ENCODE measurements at regions not wholly inside any gene's neighbourhood (a gene's known extent, or its start where the extent isn't known, plus 50 kb on each side); places are given as distances from the start of the nearest gene placed in this dataset.
"Not testable (repeated sequence)": the region's sequence is repeated elsewhere in the genome, so short reads cannot be mapped to it uniquely, and the experiment has no call there.

- no peak for ATAC-seq
- intact Hi-C loops (cut with DNase I), result no loop called here
- no peak for DNase-seq (ENCODE audit: missing footprints)
Measured at GRCh38 chr6:115819506-115819905, 241.2 kb downstream of the FRK start.

- ATAC-seq (no peak), DNase-seq (ENCODE audit: missing footprints) (no peak)
- intact Hi-C loops (cut with DNase I), result no loop called here
Measured at GRCh38 chr6:115817161-115817560, 243.5 kb downstream of the FRK start.

DNA sequence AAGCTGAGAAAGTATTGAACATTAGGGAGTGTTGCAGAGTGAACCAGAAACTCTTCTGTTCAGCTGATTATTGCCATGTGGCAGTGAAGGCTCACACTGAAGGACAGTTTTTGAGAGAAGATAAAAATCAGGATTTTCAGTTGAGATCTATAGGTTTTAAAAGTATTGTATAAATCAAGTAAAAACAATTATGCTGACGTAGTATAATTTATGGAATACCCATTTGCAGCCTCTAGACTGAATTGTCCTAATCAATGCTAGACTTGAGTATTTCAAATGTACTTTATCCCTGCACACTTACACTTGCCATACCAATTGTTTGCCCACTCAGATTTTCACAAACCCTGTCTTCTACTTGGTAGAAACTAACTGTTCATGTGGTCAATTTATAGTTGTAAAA is 245.8 kb downstream of the FRK start:
- ATAC-seq (no peak), DNase-seq (ENCODE audit: missing footprints) (no peak)
- intact Hi-C loops (cut with DNase I), result no loop called here

- DNase-seq (ENCODE audit: missing footprints) (no peak), ATAC-seq (no peak)
- intact Hi-C loops (cut with DNase I), result no loop called here
Measured at GRCh38 chr6:115811541-115811940, 249.2 kb downstream of the FRK start.

DNA sequence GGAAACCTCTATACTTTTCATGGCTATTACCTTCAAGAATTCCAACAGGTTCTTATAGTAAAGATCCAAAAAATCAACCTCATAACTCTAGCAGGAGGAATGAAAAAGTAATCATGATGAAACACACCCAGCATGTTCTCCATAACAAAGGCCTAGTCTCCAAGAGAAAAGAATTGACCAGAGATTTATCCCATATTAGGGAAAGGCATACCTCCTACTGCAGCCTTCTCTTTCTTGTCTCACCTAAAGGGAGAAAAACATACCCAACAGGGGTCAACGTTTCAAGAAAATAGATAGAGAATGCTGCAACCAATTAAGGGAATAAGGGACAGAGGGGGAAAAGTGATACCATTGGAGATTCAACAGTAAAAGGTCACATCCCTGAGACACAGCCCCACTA is 262.5 kb downstream of the FRK start:
- intact Hi-C loops (cut with DNase I), result no loop called here
- ATAC-seq (no peak), DNase-seq (ENCODE audit: missing footprints) (no peak)

DNA sequence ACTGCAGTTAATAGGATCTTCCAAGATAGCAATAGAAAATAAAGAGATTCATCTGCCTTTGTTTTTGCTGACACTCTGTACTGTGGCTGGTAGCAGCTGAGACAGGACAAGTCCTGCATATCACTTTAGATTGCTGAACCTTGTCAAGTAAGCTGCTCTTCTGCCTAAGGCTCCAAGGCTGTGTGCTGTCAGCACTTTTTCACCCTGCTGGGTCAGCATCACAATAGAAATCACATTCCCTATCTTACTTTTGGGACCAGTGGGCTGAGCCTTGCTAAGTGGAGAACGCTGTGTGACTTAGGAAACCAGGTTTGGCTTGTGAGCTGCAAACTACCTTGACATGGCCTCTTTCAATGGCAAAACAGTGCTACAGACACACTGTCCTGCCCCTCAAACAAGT is 263.9 kb downstream of the FRK start:
- ATAC-seq, result no peak
- DNase-seq (ENCODE audit: missing footprints), result no peak
- intact Hi-C loops (cut with DNase I), result no loop called here

DNA sequence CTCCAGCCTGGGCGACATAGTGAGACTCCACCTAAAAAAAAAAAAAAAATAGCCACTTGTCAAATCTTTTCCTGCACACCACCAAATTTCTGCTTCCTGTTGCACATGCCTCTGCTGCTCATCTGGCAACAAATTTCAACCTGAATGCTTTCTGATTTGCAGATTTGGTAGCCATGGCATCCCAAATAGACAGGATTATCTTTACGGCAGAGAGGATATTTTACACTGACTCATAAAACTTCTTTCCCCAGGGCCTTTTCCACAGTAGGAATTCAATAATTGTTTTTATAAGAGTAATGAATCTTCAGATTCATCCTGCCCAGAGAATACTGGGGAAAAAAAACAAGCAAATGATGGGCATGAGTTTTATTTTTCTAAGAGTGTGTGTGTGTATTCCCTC is 264.6 kb downstream of the FRK start:
- intact Hi-C loops (cut with DNase I), result no loop called here
- no peak for ATAC-seq
- DNase-seq (ENCODE audit: missing footprints), result no peak

DNA sequence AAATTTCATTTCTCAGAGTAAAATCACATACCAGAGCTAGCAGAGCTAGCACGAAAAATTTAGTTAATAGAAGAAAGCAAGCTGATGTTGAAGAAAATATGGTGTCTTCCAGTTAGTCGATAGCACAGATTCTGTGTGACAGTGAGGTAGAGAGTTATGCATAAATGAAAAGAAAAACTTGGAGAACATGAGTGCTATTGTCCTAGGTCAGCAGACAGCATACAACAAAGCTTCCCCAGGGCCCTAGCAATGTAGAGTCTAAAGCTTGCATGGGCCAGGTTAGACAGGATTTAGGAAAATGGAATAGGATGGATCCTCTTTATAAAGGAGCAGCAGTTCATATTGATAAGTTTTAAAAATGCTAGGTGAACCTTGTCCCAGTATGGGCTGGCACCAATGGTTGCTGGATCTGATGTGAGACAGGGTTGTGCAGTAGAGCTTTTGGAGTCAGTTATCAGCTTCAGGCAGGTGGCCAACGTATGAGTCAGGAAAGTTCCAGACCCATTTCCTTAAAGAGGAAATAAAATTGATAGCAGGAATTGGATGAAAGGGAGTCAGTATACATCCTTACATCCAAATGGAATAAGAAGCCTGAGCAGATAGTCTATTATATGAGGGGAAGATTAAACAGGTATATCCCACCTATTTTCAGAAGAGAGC is 277.2 kb downstream of the FRK start:
- ATAC-seq, result no peak
- DNase-seq (ENCODE audit: missing footprints), result no peak
- intact Hi-C loops (cut with DNase I), result no loop called here

DNA sequence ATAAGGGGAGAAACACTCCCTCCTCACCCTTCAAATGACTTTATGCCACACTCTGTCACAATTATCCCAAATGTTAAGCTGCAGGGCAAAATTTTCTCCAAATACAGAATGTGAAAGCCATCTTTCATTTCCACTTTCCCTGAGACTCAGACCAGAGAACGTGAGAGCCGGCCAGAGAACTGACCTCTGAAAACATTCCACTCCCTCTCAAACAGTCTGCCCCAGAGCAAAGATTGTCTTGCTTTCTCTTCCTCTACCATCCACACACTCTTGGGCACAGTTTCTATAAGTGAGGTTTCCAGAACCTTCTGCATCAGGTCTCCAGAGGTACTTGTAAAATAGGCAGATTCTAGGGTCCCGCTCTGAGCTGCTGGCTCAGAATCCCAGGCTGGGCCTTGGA is 278.1 kb downstream of the FRK start:
- intact Hi-C loops (cut with DNase I), result no loop called here
- DNase-seq (ENCODE audit: missing footprints) (no peak), ATAC-seq (no peak)

GRCh38 chr6:115773741-115774140 is 286.9 kb downstream of the FRK start:
- no peak for ATAC-seq
- DNase-seq (ENCODE audit: missing footprints), result no peak
- intact Hi-C loops (cut with DNase I), result no loop called here

- intact Hi-C loops (cut with DNase I), result no loop called here
- ATAC-seq (no peak), DNase-seq (ENCODE audit: missing footprints) (peak; percentile 62)
Measured at GRCh38 chr6:115770851-115771250, 289.8 kb downstream of the FRK start.

DNA sequence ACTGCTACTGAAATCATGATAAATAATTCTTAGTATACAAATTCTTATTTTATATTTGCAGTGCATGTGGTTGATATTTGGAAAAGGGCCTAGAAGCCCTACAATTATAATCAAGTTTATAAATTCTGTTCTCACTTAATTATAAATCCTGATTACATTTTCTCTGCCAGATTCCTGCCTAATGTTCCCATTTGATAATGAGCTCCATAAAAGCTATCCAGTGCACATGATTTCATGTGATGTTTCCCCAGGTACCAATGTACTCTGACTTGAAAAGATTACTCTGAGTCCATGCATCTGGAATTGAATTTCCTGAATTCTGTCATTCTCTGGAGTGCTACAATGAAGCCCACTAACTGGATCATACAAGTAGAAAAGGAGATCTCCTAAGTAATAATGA is 292.2 kb downstream of the FRK start:
- ATAC-seq, result no peak
- DNase-seq (ENCODE audit: missing footprints), result no peak
- intact Hi-C loops (cut with DNase I), result no loop called here

- DNase-seq (ENCODE audit: missing footprints) (no peak), ATAC-seq (no peak)
- intact Hi-C loops (cut with DNase I), result no loop called here
Measured at GRCh38 chr6:115767931-115768330, 292.8 kb downstream of the FRK start.

DNA sequence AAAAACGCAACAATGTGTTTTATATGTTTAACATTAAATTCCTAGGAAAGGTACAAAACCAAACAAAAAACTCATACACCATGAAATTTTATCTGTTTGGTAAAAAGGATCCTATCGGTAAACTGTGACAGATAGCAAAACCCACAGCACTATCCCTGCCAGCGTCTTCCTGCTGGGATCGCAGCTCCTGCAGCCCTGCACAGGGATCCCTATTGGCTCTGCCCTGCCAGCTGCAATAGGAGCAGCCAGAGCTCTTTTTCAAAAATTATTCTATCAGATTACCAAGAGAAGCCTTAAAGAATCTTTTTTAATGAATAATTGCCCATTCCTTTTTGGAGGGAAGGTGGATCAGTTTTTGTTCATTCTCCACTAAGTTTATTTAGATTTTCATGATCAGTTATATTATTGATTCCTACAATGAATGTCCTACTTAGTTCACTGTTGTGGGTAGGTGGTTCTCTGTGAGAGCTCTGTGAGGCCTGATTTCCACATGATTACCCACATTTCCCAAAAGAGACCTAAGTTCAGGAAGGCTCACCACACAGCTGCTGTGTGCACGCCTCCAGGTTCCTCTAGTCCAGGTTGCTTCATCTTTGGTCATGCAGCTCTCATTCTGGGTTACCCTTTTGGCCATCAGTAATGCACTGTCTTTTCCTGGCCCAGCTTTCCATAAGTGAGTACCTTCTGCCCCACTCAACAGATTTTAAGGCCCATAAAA is 293.8 kb downstream of the FRK start:
- no peak for DNase-seq (ENCODE audit: missing footprints)
- intact Hi-C loops (cut with DNase I), result no loop called here

GRCh38 chr6:115765966-115766365 is 294.7 kb downstream of the FRK start:
- DNase-seq (ENCODE audit: missing footprints) (no peak), ATAC-seq (no peak)
- intact Hi-C loops (cut with DNase I), result no loop called here

More for the DNA sequence above, 293.8 kb downstream of the FRK start:
- no peak for ATAC-seq

DNA sequence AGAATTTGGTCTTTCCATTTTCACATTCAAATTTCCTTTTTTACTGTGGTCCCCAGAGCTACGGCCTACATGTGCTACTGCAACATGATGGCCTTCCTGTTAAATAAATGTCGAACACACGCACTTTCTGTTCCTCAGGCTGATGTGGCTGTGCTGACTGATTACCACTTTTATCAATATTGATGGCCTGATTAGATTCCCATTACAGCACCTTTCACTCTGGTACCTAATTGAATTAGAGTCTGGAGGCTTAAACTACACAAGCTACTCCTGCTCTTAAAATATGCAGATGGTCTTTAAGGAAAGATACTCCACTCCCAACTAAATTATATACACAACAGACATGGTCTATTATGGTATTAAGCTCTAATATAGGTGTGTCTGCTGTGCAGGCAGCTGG is 301.6 kb downstream of the FRK start:
- intact Hi-C loops (cut with DNase I), result no loop called here
- ATAC-seq, result no peak

GRCh38 chr6:115753446-115753845 is 307.2 kb downstream of the FRK start:
- no peak for ATAC-seq

More for the DNA sequence above, 301.6 kb downstream of the FRK start:
- no peak for DNase-seq (ENCODE audit: missing footprints)

DNA sequence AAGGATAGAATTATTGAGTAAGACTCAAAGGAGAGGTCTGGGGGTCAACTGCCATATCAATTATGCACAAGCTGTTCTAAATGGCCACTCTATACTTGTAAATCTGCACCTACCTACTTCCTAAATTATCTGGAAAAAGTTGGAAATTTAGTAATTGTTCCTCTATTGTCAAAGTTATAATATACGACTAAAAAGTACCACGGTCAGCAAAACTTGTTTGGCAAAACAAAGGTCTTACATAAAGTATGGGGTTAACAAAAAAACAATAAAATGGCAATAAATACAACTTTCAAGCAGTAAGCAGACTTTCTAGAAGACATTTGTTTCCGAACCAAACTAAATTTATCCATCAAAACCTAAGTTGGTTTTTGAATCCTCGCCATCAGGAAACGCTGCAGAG is 309.7 kb downstream of the FRK start:
- intact Hi-C loops (cut with DNase I), result no loop called here
- no peak for ATAC-seq
- no peak for DNase-seq (ENCODE audit: missing footprints)

More at GRCh38 chr6:115753446-115753845, 307.2 kb downstream of the FRK start:
- DNase-seq (ENCODE audit: missing footprints), result no peak
- intact Hi-C loops (cut with DNase I), result no loop called here

DNA sequence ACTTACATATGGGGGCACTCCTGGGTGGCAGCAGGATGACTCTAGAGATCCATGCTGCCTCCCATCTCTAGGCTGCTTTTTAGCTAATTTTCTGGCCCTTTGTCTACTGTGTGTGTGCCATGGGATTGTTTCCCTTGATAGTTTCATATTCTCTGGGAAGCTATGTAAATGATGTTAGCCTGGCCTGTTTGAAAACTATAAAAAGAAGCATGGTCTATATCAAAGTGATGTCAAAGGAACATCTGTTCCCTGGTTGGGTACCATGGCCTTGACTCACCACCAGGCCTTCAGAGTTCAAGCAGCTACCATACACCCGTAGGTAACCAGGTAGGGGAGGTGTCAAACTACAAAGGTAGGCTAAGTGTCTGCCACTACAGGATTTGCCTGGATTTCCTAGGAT is 310.4 kb downstream of the FRK start:
- intact Hi-C loops (cut with DNase I), result no loop called here
- DNase-seq (ENCODE audit: missing footprints), result no peak

GRCh38 chr6:115747719-115748118 is 313.0 kb downstream of the FRK start:
- DNase-seq (ENCODE audit: missing footprints) (no peak), ATAC-seq (no peak)
- intact Hi-C loops (cut with DNase I), result no loop called here

More for the DNA sequence above, 310.4 kb downstream of the FRK start:
- no peak for ATAC-seq

DNA sequence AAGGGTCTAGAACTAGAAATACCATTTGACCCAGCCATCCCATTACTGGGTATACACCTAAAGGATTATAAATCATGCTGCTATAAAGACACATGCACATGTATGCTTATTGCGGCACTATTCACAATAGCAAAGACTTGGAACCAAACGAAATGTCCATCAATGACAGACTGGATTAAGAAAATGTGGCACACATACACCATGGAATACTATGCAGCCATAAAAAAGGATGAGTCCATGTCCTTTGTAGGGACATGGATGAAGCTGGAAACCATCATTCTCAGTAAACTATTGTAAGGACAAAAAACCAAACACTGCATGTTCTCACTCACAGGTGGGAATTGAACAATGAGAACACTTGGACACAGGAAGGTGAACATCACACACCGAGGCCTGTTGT is 314.1 kb downstream of the FRK start:
- ATAC-seq; intact Hi-C loops (cut with DNase I): not testable (repeated sequence)

More for the DNA sequence above, 314.1 kb downstream of the FRK start:
- DNase-seq (ENCODE audit: missing footprints), result not testable (repeated sequence)
